LNCaP clone FGC (cell line): ENCODE measurements at regions not wholly inside any gene's neighbourhood (a gene's known extent, or its start where the extent isn't known, plus 50 kb on each side); places are given as distances from the start of the nearest gene placed in this dataset.
"Not testable (repeated sequence)": the region's sequence is repeated elsewhere in the genome, so short reads cannot be mapped to it uniquely, and the experiment has no call there.

Experiments
- DNase-seq: peaks from one replicate; pipeline ENCODE4 v3.0.0-alpha.2; 2011; ENCODE audit warnings: low read depth
- H3K4me3 ChIP-seq: 2 replicates; pipeline ENCODE4 v1.5.1; 2011; ENCODE audit warnings: mild to moderate bottlenecking, low read depth, low read length, control low read depth
- TF ChIP-seq, protein P1 (sequence below): IDR thresholded peaks from 2 replicates; pipeline ENCODE4 v1.5.1; 2012; ENCODE audit warnings: mild to moderate bottlenecking; ENCODE audit not compliant: control insufficient read depth, insufficient read depth; ENCODE audit errors: extremely low read depth

DNA sequence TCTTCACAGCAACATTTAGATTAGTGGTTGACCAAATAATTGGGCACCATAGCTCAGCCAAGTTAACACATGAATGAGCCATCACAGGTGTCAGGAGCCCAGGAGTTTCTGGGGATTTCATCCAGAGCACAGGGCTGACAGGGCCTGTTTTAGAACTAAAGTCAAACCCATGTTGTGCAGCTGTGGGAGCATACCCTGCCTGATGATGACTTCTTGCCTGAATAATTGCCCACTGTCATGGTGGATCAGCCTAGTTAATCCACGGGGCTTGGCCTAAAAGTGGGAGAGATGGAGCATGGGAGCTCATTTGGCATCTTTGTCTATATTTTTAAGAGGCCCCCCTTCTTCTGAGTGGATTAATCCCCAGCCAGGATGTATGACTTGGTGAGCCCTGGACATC, 105.6 kb upstream of the GDNF start:
- no peak overlapping the region for H3K4me3 ChIP-seq
- no peak for DNase-seq
- TF ChIP-seq, protein P1, sequence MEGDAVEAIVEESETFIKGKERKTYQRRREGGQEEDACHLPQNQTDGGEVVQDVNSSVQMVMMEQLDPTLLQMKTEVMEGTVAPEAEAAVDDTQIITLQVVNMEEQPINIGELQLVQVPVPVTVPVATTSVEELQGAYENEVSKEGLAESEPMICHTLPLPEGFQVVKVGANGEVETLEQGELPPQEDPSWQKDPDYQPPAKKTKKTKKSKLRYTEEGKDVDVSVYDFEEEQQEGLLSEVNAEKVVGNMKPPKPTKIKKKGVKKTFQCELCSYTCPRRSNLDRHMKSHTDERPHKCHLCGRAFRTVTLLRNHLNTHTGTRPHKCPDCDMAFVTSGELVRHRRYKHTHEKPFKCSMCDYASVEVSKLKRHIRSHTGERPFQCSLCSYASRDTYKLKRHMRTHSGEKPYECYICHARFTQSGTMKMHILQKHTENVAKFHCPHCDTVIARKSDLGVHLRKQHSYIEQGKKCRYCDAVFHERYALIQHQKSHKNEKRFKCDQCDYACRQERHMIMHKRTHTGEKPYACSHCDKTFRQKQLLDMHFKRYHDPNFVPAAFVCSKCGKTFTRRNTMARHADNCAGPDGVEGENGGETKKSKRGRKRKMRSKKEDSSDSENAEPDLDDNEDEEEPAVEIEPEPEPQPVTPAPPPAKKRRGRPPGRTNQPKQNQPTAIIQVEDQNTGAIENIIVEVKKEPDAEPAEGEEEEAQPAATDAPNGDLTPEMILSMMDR: no peak

DNA sequence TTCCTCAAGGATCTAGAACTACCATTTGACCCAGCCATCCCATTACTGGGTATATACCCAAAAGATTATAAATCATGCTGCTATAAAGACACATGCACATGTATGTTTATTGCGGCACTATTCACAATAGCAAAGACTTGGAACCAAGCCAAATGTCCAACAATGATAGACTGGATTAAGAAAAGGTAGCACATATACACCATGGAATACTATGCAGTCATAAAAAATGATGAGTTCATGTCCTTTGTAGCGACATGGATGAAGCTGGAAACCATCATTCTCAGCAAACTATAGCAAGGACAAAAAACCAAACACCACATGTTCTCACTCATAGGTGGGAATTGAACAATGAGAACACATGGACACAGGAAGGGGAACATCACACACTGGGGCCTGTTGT, 103.3 kb upstream of the GDNF start:
- DNase-seq, H3K4me3 ChIP-seq: not testable (repeated sequence)

DNA sequence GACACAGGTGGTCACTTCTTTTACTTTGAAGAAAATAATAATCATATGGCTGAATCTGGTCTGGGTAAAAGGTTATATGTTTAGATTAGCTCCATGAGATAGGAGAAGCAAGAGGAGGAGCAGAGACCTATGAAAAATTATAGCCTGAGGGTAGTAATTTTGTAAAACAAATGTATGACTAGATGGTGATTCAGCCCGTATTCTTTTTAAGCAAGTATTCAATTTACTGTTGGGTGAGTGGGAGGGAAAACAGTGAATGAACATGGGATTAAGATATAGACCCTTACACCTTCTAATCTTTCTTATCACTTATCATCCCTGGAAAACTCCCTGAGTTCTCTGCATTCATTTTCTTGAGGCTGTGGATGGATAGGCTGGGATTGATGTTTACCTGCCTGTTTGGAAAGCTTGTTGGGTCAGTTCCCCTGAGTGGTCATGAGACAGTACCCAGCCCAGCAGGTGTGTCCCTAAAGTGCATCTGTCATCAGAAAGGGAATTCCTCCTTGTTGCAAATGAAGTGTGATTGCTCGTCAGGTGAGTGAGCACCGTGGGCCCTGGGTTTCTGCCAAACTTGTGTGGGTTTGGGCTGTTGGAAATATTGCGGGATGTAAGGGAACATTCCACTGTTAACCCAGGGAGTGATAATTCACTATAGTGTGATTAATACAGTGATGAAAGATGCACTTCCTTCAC, 101.2 kb upstream of the GDNF start:
- TF ChIP-seq, protein P1: no peak
- no peak for DNase-seq

DNA sequence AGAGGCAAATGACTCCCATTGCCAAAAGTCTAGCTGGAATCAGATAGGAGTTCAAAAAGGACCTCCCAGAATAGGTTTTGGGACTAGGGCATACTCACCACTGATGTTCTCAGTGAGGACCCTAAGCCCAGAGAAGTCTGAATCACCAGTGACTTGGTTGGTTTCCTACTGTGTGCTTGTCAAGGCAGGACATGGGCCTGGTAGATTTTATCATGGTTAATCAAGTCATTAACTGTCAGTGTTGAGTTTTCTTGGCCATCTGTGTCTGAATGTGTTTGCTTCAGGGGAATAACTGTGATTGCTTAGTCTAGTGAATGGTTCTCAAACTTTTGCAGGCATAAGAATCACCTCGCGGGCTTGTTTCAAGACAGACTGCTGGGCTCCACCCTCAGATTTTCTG, 99.0 kb upstream of the GDNF start:
- DNase-seq: no peak
- TF ChIP-seq, protein P1: no peak
- no peak overlapping the region for H3K4me3 ChIP-seq

More for the DNA sequence above, 101.2 kb upstream of the GDNF start:
- H3K4me3 ChIP-seq: no peak overlapping the region

DNA sequence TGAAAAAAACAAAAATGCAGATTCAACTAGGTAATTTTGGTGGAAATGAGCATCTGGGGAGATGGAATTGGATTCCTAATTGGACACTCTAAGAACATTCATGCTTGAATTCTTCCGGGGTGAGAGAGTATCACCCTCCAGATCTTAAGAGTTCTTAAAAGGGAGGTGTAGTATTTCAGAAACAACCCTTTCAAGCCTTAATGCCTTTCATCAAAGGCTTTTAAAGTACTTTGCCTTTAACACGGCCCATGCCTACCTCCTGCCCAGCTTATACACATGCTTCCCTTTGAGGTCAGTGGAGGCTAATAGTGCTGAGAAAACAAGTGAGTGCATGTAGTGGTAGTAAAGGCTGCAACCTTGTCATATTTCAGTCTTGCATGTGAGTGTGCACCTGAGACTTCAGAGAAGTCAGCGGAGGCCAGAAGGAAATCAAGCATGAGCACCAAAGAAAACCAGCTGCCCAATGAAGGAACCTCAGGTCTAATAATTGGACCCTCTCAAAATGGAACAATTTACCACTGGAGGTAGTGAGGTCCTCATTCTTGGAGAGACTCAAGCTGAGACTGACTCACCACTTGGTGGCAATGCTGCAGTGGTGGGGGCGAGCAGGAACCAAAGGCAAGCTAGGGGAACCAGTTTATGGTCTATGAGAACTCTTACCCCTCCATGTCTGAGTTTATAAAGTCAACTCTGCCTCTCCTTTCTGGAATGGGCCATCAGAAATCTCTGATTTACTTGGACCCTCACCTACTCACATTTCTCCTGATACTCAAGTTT, 98.4 kb upstream of the GDNF start:
- H3K4me3 ChIP-seq: no peak overlapping the region
- DNase-seq: no peak
- TF ChIP-seq, protein P1: no peak

DNA sequence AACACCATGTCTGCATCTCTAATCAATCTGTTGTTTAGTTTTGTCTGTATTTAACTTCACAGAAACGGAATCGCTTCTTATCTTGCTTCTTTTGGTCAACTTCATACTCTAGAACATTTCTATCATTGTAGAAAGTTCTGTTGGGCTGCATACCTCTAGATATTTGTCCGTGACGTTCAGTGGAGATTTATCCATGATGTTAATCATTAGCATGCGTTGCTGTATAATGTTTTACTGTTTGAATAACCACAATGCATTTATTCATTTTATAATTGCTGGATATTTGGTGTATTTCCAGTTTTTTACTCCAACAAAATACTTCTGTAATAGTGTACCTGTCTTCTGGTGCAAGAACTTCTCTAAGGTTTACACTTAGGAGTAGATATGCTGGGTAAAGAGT, 96.2 kb upstream of the GDNF start:
- H3K4me3 ChIP-seq: no peak overlapping the region
- TF ChIP-seq, protein P1: no peak
- DNase-seq: no peak

DNA sequence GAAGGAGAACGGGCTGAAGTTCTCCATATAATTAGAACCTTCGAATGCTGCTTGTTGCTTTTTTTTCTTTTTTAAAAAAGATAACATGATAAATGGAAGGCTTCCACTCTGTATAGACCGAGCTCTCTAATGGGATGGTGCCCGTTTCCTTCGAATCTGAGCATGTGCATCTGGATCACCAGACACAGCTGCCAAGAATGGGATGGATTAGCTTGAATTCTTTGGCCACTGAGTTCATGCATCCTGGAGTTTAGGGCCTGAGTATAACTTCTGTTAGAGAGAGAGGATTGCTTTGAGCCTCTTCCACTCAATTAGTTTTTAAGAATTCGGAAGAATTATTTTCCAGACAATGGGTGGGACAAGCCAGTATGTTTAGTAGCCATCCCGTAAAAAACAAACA, 93.7 kb upstream of the GDNF start:
- no peak overlapping the region for H3K4me3 ChIP-seq
- TF ChIP-seq, protein P1: no peak
- DNase-seq: no peak
